ENCODE measurements at regions not wholly inside any gene's neighbourhood (a gene's known extent, or its start where the extent isn't known, plus 50 kb on each side); places are given as distances from the start of the nearest gene placed in this dataset.
A peak's percentile ranks its signal among the peaks of the same experiment; 100 is the strongest.

DNA sequence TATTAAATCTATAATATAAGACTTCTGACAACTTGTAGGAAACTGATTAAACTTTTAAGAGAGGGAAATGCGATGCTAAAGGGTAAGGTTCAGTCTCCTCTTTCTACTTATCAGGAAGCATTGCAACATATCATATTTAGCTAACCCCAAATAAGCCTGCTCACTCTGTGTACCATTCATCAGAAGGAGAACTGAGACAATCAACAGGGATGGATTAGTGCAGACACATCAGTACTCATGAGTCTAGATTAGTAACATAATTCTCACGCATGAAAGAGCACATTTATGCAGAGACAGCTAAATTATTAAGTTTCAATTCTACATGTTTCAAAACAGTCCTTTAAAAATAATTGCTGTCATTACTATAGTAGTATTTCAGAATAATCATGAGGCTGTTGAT is 354.2 kb upstream of the ZWINT start:
- no peak for DNase-seq

DNA sequence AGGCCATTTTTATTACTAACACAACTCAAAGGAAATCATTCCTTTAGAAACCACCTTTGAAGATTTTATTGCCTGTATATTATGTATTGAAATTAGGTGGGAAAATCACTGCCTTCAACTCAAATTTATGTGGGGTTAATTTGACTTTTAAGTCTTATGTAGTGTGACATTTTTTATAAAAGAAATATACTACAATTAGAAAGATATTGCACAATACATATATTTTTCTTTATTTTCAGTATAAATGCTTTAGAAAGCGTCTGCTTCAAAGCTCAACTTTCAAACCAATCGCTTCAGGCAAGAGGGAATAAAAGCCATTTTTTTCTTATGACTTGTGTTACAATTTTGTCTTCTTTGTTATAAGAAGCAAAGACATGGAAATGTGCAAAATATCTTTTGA is 337.4 kb upstream of the ZWINT start:
- no peak for DNase-seq

DNA sequence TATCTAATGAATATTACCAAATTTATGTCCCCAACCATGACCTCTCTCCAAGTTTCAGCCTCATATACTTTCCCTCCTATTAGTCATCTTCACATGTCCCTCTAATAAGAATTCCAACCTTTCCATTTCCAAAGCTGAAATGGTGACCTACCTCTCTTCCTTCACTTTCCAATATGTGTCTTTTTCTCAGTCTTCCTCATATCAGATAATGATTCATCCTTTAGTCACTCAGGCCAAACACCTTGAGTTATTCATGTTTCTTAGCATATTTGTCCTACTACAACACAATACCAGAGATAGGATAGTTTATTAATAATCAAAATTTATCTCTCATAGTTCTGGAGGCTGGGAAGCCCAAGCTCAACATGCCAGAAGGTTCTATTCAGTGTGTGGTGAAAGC is 318.5 kb upstream of the ZWINT start:
- DNase-seq = no peak

DNA sequence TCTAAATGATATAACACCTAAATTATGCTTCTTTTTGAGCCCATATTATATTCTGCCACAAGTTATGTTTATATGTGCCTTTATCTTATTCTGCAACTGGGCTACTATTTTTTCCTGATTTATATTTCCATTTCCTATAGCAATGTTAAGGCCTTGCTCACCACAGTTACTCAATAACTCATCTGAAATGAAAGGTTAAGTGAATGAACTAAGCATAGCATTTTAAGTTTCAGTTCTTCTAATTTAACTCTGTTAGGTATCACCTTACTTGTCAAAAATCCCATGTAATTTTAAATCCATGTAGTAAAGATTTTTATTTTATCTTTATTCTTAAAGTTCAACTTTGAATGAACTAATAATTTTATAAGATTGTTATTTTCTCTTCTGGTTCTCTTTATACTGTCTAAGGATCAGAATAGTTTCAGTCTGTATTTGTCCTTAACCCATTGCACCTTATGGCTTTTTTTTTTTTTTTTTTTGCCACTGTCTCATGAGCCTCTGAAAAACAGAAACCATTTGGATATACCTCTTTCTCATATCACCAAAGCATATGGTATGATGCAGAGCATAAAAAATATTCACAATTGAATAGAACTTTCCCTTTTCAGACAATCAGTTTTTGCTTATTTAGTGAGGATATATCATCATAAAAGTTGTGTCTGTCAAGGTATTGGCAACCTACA is 301.8 kb upstream of the ZWINT start:
- no peak for DNase-seq

DNA sequence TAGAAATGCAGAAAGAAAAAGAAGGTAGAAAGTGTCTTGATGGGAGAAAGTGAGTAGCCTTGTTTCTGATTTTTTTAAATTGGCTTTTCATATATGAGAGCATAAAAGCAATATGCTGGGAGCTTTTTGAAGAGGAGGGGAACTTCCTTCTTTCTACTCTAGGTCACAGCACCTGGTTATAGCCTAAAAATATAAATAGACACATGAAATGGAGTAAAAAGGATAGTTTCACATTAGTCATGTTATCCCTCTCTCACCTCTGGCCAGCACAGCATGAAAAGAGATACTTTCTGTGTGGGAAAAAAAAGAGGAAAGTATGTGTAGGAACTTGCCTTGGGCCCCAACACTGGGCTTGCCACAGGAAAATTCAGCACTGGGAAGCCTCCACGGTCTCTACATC is 292.2 kb upstream of the ZWINT start:
- DNase-seq = no peak

DNA sequence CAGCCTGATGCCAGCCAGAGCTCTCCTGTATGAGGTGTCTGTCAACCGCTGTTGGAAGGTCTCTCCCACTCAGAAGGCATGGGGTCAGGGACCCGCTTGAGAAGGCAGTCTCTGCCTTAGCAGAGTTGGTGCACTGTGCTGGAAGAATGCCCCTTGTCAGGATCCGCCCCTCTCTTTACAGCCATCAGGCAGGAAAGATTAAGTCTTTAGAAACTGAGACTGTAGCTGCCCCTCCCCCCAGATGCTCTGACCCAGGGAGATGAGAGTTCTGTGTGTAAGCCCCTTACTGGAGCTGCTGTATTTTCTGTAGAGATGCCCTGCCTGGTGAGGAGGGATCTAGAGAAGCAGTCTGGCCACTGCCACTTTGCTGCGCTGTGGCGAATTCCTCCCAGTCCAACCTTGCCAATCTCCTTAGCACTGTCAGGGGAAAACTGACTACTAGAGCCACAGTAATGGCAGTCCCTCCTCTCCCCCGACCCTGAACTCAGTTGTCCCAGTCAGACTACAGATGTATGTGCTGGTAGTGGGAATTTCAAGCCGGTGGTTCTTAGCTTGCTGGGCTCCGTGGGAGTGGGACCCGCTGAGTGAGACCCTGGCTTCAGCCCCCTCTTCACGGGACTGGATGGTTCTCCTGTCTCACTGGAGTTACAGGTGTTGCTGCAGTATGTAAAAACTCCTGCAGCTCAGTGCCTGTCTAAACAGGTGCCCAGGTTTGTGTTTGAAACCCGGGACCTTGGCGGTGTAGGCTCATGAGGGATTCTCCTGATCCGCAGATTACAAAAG is 285.5 kb upstream of the ZWINT start:
- DNase-seq = no peak

DNA sequence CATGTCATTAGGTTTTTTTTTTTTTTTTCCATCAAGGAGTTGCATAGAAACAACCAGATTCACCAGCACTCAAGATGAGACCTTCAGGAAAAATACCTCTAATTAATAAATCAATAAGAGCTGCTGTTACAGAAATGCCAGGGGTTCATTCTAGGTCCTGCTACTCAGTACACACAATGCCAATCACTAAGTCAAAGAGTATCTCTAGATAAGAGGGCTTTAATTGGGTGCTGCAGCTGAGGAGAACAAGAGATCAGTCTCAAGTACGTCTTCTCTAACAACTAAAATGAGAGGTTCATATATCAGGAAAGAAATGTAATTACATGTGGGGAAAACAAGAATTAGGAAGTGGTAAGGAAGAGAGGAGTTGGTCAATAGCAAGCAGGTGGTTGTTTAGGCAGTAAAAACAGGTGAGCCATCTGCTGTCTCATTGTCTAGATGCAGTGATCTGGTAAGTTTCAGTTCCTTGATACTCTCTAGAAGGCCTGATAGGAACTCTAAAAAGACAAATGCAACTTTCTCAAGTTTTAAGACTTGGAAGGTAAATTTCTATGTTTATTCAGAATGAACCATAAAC is 272.9 kb upstream of the ZWINT start:
- DNase-seq = no peak

DNA sequence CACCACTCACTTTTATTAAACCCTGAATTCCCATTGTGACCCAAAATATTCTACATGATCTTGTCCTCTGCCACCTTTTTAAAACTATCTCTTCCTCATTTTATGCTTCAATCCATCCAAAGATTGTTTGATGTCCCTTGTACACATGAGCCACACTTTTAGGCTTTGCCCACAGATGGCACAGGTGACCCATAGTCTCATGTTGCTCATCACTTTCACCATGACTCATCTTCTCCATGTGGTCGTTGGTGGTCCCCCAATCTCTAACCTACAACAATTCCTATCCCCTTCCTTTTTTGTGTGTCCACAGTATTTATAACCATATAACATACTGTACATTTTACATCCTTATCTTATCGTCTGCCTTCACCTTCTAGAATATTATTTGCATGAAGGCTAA is 271.5 kb upstream of the ZWINT start:
- no peak for DNase-seq

DNA sequence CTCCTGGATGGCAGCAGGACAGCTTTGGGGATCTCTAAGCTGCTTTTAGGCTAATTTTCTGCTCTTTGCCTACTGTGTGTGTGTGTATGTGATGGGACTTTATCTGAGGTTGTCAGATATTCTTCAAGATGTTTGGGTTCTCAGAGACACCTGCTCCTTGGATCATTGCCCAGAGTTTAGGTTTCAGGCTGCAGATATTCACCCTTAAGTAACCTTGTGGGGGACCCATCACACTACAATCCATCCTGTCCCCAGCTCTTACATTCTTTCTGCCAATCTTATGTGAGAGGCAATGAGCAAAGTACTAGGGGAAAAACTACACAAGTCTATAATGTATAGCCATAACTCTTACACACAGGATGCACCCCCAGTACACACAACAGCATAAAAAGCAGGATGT is 263.0 kb upstream of the ZWINT start:
- DNase-seq = no peak

DNA sequence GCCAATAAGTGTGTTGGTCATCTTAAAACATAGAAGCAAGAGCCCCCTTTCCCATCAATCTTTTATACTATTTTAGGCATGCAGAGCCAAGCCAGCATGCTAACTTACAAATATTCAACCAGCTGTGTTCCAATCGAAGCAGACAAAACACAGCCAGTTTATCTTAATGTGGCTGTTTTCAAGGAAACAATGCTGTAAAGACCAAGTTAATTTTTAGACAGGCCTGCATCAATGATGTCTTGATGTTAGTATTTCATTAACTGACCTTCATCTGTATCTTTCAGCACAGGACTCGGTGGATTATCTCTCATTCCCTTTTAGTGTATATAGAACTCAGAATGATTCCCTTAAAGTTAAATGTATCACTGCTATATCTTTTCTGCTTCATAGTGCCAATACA is 262.0 kb upstream of the ZWINT start:
- no peak for DNase-seq

DNA sequence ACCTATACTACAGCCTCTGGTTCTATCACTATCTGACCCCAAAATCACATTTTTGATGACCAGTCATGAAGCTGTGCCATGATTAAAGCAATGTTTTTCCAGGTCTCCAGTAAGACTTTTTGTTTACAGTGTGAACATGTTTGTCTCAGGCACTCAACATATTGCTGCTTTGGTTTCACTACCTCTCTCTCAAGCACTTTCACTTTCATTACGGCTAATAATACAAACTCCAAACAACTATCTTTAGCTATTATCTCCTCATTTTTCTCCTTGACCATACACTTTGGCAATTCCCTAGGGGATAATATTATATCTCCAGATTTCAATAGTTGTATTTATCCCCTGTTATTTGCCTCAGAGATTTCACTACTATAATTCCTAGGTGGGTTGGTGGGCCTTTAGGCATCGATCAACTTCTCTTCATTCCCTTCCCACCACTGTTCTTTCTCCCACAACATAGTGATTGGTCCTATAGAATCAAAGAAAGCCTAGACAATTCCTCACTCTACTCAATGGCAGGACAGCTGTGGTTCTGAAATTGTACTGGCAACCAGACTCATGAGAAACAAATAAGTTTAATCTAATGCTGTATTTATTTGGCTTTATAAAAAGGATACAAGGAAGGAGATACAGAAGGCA is 261.4 kb upstream of the ZWINT start:
- no peak for DNase-seq

DNA sequence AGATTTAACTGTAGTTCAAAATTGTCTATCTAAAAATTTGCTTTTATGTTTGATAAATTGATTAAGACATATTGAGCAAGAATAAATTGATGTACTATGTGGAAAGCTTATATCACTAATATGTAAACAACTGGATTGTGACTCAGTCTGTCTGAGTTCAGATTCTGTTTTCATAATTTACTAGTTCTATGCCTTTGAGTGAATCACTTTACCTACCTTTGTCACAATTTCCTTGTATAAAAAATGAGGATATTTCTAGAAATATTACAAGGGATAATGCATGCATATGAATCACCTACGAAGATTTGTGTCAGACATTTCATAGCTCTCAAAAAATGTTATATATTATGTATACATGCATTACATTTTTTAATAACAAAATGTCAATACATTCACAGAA is 245.1 kb upstream of the ZWINT start:
- no peak for DNase-seq

DNA sequence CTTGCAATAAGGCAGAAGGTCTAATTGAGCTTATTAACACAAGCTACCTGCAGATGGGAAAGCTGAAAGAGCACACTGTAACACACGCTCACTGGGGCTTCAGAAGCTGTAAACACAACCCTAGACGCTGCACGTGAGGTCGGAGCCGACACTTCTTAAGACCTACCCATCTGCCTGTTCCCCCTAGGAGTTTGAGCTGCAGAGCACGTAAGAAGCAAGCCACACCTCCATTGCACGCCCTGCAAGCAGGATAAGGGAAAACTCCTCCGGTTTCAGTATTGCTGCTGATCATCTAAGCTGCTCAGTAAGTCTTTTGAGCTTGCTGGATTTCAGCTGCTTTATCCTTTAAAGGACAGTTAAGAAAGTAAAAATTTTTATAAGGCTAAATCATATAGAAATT is 244.0 kb upstream of the ZWINT start:
- no peak for DNase-seq

DNA sequence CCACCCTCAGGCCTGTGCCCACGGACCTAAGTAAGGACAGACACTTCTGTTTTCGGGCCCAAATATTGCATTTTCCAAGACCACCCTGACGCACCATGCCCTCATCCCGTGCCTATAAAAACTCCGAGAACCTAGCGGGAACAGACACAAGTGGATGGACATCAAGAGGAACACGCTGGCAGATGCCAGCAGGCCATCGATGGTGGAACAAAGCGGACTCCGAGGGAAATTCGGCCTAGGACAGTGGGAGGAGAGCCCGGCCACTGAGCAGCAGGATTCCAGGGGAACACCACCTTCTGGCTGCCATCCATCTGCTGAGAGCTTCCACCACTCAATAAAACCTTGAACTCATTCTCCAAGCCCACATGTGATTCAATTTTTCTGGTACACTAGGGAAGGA is 243.6 kb upstream of the ZWINT start:
- DNase-seq = no peak

DNA sequence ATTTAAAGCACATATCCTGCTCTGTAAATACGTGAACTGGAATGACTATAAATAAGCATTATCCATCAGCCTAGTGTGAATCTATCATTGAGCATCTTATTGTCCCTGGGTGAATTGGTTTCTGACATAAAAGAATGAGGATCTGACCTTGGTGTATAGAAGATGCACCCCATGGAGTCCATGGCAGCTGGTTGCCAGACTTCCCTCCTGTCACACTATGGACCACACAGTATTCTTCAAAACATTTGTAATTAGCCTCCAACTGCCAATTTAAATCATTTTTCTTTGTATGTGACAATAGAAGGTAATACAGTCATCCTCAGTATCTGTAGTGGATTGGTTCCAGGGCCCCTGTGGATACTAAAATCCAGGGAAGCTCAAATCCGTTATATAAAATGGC is 238.1 kb upstream of the ZWINT start:
- DNase-seq = no peak

DNA sequence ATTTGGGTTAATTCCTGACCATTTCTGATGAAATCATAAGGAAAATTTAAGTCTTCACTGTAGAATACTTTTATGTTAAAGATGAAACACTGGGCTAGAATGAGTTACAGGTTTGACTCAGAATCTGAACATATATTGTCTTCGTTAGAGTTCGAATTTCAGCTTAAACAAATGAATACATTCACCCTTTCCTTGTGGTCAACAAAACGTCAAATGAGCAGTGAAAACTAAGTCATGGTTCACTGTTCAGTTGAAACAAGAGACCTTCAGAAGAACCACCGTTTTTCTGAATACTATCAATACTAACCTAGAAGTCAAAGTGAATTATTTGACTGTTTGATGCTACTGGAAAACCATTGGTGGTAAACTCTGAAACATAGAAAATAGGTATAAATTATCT is 235.2 kb upstream of the ZWINT start:
- no peak for DNase-seq

DNA sequence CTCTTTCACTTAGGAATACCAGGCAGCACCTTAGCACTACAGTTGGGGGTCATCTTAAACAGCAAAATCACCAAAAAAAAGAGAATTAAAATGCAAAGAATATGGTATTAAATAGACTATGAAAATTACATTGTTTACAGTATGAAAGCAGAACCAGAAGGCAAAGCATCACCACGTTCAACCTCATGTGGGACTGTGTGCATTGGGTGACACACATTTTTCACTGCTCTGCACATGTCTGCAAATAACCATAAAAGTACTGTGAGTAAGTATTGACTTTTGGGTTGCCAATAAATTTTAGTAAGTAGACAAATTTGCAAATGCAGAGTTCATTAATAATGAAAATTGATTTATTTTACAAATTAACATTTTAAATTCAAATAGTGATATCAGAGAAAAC is 232.1 kb upstream of the ZWINT start:
- no peak for DNase-seq

DNA sequence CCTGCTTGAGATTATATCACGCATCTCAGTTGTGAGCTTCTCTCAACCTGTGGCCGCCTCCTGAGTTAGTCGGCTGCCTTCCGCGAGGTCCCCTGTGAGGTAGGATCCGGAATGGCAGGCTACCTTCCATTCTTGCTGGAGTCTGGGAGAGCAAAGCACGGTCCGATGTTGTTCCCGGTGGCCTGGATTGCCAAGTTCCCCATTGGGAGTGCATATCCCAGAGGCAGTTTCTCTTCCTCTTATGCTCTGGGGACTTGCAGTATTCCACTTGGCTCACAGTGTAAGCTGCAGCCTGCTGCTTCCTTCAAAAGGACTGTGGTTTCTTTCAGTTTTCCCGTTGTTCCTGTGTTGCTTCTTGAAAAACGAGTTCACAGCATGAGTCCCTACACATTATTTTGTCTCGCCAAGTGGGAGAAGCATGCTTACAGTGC is 225.4 kb upstream of the ZWINT start:
- DNase-seq = peak in 1 of 2 experiments; percentile 39

DNA sequence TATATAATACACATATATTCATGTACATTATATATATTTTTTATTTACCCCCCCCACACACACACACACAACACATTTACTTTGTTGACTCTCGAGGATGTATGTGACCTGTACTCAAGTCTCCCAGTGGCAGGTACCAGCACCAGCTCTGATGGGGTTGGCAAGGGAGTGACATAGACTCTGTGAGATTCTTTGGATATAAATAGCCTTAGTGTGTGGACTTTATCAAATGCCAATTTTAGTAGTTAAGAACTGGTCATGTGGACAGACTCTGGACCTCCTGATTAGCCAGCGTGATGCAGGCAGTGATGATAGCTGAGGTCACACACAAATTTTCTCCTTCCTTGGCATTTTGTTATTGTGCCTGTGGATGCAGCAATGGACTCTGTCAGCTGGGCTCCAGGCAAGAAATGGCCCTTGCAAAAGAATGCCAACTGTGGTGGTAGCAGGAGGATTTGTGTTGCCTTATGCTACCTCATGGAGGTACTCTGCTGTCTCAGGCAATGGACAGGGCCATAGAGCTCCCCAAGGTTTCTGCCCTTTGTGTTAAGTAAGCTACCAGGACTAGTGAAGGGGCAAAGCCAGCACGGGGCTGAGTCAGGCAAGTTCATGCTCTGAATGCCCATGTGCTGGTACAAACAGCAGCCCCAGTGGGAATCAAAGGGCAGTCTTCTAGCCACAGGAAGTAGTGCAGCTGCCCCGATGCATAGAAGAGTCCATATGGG is 224.6 kb upstream of the ZWINT start:
- no peak for DNase-seq

DNA sequence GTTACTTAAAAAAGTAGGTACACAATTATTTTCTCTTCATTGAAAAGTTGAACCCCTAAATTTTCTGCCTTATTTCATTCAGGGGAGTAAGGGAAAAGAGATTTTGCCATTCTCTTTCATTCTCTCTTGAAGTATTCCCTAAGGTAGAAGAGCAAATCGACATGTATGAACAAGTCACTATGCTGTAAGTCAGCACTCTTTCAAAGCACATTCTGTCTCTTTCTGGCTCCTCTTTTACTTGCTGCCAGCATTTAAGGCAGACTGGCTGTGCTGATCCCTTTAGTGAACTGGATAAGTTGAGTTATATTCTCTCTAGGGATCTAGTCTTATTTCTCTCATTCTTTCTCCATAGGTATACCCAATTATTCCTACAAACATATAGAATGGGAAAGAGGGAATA is 222.3 kb upstream of the ZWINT start:
- DNase-seq = no peak

DNA sequence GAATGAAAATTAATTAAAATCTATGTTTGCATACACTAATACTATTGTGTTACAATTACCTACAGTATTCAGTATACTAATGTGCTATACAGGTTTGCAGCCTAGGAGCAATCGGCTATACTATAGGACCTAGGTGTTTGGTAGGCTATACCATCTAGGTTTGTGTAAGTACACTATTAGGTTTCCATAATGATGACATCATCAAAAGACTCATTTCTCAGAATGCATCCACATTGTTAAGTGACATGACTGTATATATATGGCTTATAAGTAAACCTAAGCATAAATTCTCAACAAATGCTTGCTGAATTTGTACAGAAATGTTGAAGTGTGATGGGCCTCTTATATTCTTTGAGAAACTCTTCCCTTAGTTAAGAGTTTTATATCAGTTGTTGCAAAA is 206.5 kb upstream of the ZWINT start:
- no peak for DNase-seq

DNA sequence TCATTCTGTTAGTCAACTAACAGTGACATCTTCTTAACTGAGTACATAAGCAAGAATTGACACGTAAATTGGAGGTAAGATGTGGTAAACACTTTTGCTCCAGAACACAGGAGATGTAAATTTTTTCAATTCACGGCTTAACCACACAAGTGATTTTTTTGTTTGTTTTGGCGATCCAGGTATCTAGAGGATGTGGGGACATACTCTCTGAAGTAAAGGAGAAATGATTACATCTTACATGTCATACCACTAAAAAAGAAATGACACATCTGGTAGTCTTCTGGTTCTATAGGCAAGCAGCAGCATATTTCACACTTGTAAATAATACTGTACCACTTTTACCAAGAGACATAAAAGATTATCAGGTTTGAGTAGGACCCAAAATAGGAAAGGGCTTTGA is 200.3 kb upstream of the ZWINT start:
- DNase-seq = no peak

DNA sequence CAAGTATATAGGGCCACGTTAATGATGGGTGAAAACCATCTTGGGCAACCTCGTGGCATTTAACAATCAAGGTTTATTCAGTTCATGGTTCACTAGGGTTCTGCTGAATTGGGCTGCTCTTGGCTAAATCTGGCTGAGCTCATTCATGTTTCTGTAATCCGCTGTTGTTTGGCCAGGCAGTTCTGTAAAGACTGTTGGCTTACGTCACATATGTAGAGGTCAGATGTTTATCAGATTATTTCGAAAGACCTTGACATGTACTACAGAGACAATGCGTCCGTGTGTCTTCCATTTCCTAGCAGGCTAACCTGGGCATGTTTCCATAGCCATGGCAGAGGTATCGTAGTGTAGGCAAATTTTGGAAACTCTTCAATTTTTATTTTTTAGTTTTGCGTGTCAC is 190.0 kb upstream of the ZWINT start:
- DNase-seq = no peak

Data from NCI-H446 (cell line).